ENCODE measurements at regions not wholly inside any gene's neighbourhood (a gene's known extent, or its start where the extent isn't known, plus 50 kb on each side); places are given as distances from the start of the nearest gene placed in this dataset.
"Not testable (repeated sequence)": the region's sequence is repeated elsewhere in the genome, so short reads cannot be mapped to it uniquely, and the experiment has no call there.

- H3K9me3 ChIP-seq = no peaks in the 10 kb centered on the region
- no peaks in the 10 kb centered on the region for H3K36me3 ChIP-seq
- intact Hi-C loops (cut with DNase I; ENCODE audit: low total_unique reads) = no loop called here
- H3K4me1 ChIP-seq = no peaks in the 10 kb centered on the region
- no peak for DNase-seq (ENCODE audit: low spot score in 2 of 2)
- no peak overlapping the region for H3K27ac ChIP-seq
- H3K4me3 ChIP-seq = no peak overlapping the region
- H3K27me3 ChIP-seq = no peaks in the 10 kb centered on the region
- no peak for TF ChIP-seq CTCF (IDR thresholded peaks at IDR 0.05)
- no peak for TF ChIP-seq POLR2A (IDR thresholded peaks at IDR 0.05)
- no peak for TF ChIP-seq POLR2AphosphoS5 (IDR thresholded peaks at IDR 0.05)
Observed at GRCh38 chr11:33976495-33977199, 74.9 kb upstream of the CAPRIN1 start.

- Histone ChIP-seq H3K27ac (no peak overlapping the region), H3K27me3 (no peaks in the 10 kb centered on the region), H3K36me3 (no peaks in the 10 kb centered on the region), H3K4me1 (no peaks in the 10 kb centered on the region), H3K9me3 (no peaks in the 10 kb centered on the region), H3K4me3 (no peak overlapping the region)
- intact Hi-C loops (cut with DNase I; ENCODE audit: low total_unique reads) = loop anchor here (5.0 kb wide), 1 partner anchor 118 kb away; no protein-coding TSS in a partner anchor
- no peak for DNase-seq (ENCODE audit: low spot score in 2 of 2)
- TF ChIP-seq CTCF (IDR thresholded peaks at IDR 0.05) (no peak), POLR2A (IDR thresholded peaks at IDR 0.05) (no peak), POLR2AphosphoS5 (IDR thresholded peaks at IDR 0.05) (no peak)
Observed at GRCh38 chr11:33974804-33975203, 76.7 kb upstream of the CAPRIN1 start.

- H3K4me1 ChIP-seq; H3K27me3 ChIP-seq; H3K36me3 ChIP-seq; DNase-seq (ENCODE audit: low spot score in 2 of 2); H3K4me3 ChIP-seq; H3K27ac ChIP-seq; H3K9me3 ChIP-seq: not testable (repeated sequence)
- intact Hi-C loops (cut with DNase I; ENCODE audit: low total_unique reads) = loop anchor here (5.0 kb wide), 1 partner anchor 114 kb away; no protein-coding TSS in a partner anchor
Observed at GRCh38 chr11:33971530-33971929, 79.7 kb upstream of the LMO2 start.

- Histone ChIP-seq H3K27me3 (no peaks in the 10 kb centered on the region), H3K4me3 (no peak overlapping the region), H3K27ac (no peak overlapping the region), H3K9me3 (no peaks in the 10 kb centered on the region), H3K36me3 (no peaks in the 10 kb centered on the region), H3K4me1 (no peaks in the 10 kb centered on the region)
- intact Hi-C loops (cut with DNase I; ENCODE audit: low total_unique reads) = loop anchor here (5.0 kb wide), 1 partner anchor 114 kb away; no protein-coding TSS in a partner anchor
- TF ChIP-seq POLR2AphosphoS5 (IDR thresholded peaks at IDR 0.05) = peak in 1 of 3 donors; percentile 63
- TF ChIP-seq POLR2A (IDR thresholded peaks at IDR 0.05) = no peak
- peak in 2 of 3 donors; percentile 52 to 66 for TF ChIP-seq CTCF (IDR thresholded peaks at IDR 0.05)
- DNase-seq (ENCODE audit: low spot score in 2 of 2) = peak in 1 of 2 donors; percentile 34
Observed at GRCh38 chr11:33970984-33971466, 79.1 kb upstream of the LMO2 start.

- no peak for DNase-seq (ENCODE audit: low spot score in 2 of 2)
- Histone ChIP-seq H3K27me3 (no peaks in the 10 kb centered on the region), H3K4me3 (no peak overlapping the region), H3K36me3 (no peaks in the 10 kb centered on the region), H3K9me3 (no peaks in the 10 kb centered on the region), H3K4me1 (no peaks in the 10 kb centered on the region), H3K27ac (no peak overlapping the region)
- intact Hi-C loops (cut with DNase I; ENCODE audit: low total_unique reads) = no loop called here
- TF ChIP-seq CTCF (IDR thresholded peaks at IDR 0.05) = no peak
- TF ChIP-seq POLR2A (IDR thresholded peaks at IDR 0.05) = no peak
- TF ChIP-seq POLR2AphosphoS5 (IDR thresholded peaks at IDR 0.05) = no peak
Observed at GRCh38 chr11:33967451-33967850, 75.6 kb upstream of the LMO2 start.
